ENCODE measurements at regions not wholly inside any gene's neighbourhood (a gene's known extent, or its start where the extent isn't known, plus 50 kb on each side); places are given as distances from the start of the nearest gene placed in this dataset.

DNA sequence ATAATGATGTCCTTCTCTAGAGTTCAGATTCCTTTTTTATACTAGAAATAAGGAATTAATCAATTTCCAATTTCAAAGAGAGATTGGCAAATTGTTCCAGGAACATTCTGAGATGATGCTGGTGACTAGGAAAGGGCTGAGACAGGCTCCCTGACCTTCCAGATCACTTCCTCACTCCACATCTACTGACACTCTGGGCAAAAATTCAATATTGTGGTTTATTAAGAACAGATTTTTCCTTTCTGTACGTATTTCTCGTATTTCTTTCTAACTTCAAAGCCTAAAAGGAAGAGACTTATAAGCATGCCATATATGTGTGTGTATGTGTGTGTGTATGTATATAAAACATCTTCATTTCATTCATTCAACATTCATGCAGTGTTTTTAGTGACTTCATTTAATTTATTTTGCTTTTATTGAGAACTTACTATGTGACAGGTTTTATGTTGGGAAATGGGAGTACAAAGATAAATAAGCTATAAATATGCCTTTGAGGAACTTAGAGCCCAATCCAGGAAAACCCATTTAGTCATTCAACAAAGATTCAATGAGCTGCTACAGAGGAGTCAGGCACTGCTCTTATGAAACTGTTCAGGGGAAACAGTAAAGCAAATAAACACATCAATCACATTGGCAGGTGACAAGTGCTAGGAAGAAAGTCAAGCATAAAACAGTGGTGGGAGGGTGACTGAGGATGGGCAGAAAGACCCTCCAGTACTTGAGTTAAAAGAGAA lies 137.9 kb downstream of the RDH14 start:
- no peak for DNase-seq (ENCODE audit: low spot score)
- Mint-ChIP-seq H3K4me1 (ENCODE audit: low read depth) (peaks cover 11% of the 10 kb centered on the region), H3K27me3 (ENCODE audit: low read depth) (no peaks in the 10 kb centered on the region), H3K4me3 (ENCODE audit: unreplicated experiment) (no peak overlapping the region), H3K9me3 (ENCODE audit: low read depth) (no peaks in the 10 kb centered on the region), H3K27ac (ENCODE audit: unreplicated experiment) (no peak overlapping the region), H3K36me3 (ENCODE audit: low read depth) (no peaks in the 10 kb centered on the region)
- TF ChIP-seq, protein P1, sequence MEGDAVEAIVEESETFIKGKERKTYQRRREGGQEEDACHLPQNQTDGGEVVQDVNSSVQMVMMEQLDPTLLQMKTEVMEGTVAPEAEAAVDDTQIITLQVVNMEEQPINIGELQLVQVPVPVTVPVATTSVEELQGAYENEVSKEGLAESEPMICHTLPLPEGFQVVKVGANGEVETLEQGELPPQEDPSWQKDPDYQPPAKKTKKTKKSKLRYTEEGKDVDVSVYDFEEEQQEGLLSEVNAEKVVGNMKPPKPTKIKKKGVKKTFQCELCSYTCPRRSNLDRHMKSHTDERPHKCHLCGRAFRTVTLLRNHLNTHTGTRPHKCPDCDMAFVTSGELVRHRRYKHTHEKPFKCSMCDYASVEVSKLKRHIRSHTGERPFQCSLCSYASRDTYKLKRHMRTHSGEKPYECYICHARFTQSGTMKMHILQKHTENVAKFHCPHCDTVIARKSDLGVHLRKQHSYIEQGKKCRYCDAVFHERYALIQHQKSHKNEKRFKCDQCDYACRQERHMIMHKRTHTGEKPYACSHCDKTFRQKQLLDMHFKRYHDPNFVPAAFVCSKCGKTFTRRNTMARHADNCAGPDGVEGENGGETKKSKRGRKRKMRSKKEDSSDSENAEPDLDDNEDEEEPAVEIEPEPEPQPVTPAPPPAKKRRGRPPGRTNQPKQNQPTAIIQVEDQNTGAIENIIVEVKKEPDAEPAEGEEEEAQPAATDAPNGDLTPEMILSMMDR (IDR thresholded peaks at IDR 0.05) = no peak

DNA sequence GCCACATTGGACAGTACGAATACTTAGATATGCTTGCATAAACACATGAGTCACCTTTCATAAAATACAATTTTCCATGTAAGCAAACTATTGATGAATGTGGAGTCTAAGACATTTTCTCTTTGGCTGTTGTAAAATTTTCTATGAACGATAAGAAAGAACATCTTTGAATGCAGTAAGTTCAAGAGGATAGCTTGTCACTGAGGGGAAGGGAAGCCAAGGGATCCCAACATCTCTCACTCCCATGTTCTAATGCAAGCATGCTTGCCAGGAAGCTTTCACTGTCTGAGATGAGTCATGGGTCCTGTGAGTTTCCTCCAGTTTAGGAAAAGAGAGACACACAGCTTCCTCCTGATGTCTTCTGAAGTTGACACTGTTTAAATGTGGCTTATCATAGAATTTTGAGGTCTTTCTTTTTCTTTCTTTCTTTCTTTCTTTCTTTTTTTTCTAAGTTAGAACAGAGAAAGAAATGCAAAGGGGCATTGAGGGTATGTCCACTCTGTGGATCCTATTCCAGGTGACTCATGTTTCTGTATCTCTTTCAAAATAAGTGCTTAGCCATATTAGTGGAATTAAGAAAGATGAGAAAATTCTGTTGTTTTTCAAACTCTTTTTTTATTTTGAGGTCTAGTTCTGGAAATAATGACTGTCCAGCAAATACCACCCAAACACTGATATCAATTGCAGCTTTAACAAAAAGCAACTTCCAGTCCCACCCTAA lies 146.6 kb downstream of the RDH14 start:
- no peak for DNase-seq (ENCODE audit: low spot score)
- H3K27ac Mint-ChIP-seq (ENCODE audit: unreplicated experiment) = peak overlapping the region; percentile 79

DNA sequence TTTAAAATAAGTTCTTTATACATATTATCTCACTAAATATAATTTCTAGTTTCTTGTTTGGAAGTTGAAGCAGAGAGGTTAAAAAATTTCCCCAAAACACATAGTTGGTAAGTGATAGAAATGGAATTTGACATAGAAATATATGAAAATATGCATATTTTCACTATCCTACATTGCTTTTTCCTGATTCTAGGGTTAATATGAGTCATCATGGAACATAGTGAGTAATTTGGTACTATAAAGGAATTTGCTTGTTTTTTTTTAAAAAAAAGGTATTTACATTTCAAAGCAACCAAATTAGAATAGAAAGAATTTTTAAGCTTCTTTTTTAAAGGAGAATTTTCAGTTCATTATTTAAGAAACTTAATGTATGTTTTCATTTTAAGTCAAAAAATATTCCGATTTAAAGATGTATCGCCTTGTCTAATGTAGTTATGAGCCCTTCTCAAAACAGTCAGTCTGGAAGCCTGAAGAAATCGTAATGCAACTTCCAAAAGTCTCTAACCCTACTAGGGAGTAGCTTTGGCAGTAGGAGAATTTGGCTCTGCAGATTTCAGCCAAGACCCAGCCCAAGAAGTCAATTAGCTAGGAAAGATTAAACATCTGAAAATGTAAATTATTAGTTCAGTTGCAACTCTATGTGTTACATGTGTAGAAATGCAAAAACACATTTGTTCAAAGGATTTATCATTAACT lies 147.3 kb downstream of the RDH14 start:
- Mint-ChIP-seq H3K4me3 (ENCODE audit: unreplicated experiment) (no peak overlapping the region), H3K9me3 (ENCODE audit: low read depth) (no peaks in the 10 kb centered on the region), H3K4me1 (ENCODE audit: low read depth) (peaks cover 17% of the 10 kb centered on the region), H3K36me3 (ENCODE audit: low read depth) (no peaks in the 10 kb centered on the region), H3K27me3 (ENCODE audit: low read depth) (no peaks in the 10 kb centered on the region), H3K27ac (ENCODE audit: unreplicated experiment) (peak overlapping the region; percentile 79)
- TF ChIP-seq, protein P1 (IDR thresholded peaks at IDR 0.05) = no peak
- DNase-seq (ENCODE audit: low spot score) = no peak

More for the DNA sequence above, 146.6 kb downstream of the RDH14 start:
- peaks cover 17% of the 10 kb centered on the region for H3K4me1 Mint-ChIP-seq (ENCODE audit: low read depth)
- no peaks in the 10 kb centered on the region for H3K27me3 Mint-ChIP-seq (ENCODE audit: low read depth)
- TF ChIP-seq, protein P1 (IDR thresholded peaks at IDR 0.05) = no peak
- no peaks in the 10 kb centered on the region for H3K9me3 Mint-ChIP-seq (ENCODE audit: low read depth)
- no peak overlapping the region for H3K4me3 Mint-ChIP-seq (ENCODE audit: unreplicated experiment)
- H3K36me3 Mint-ChIP-seq (ENCODE audit: low read depth) = no peaks in the 10 kb centered on the region

DNA sequence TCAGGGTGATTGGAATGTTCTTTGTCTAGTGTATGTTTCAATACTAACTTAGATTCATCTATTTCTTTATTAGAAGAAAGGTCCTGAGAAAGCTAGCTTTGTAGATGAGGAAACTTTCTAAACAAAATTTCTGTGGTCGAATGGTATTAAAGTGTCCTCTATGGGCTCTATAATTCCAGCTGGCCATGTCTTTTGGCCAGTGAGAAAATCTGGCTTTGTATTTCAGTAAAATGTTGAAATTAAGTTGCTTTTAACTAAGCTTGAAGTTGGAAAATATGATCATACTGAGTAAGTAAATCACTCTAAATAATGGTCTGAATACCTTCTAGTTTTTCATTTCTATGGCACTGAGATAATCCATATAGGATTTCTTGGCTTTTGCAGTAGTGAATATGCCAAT lies 148.8 kb downstream of the RDH14 start:
- TF ChIP-seq, protein P1 (IDR thresholded peaks at IDR 0.05) = no peak
- Mint-ChIP-seq H3K27me3 (ENCODE audit: low read depth) (no peaks in the 10 kb centered on the region), H3K9me3 (ENCODE audit: low read depth) (no peaks in the 10 kb centered on the region)

DNA sequence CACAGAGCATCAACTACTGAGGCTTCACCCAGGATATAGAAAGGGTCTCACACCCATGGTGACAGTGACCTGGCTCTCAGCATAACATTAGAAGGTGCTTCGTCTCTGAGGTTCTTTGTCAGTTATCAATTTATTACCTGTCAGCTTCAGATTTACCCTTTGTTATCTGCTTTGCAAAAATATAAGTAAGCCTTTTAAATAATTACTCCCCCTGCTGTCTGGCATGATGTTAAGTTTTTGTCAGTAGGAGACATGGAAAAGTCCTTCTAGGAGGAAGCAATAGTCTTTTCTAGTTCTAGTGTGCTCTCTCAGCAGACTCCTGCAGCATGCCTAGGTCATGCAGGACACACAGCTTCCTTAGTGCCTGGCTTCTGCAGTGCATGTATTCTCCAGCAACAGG lies 149.9 kb downstream of the RDH14 start:
- no peak overlapping the region for H3K4me3 Mint-ChIP-seq (ENCODE audit: unreplicated experiment)
- DNase-seq (ENCODE audit: low spot score) = no peak
- no peaks in the 10 kb centered on the region for H3K9me3 Mint-ChIP-seq (ENCODE audit: low read depth)

More for the DNA sequence above, 148.8 kb downstream of the RDH14 start:
- H3K4me1 Mint-ChIP-seq (ENCODE audit: low read depth) = peaks cover 17% of the 10 kb centered on the region
- no peak overlapping the region for H3K4me3 Mint-ChIP-seq (ENCODE audit: unreplicated experiment)
- H3K27ac Mint-ChIP-seq (ENCODE audit: unreplicated experiment) = no peak overlapping the region
- H3K36me3 Mint-ChIP-seq (ENCODE audit: low read depth) = no peaks in the 10 kb centered on the region
- no peak for DNase-seq (ENCODE audit: low spot score)

More for the DNA sequence above, 149.9 kb downstream of the RDH14 start:
- Mint-ChIP-seq H3K4me1 (ENCODE audit: low read depth) (peaks cover 17% of the 10 kb centered on the region), H3K36me3 (ENCODE audit: low read depth) (no peaks in the 10 kb centered on the region), H3K27ac (ENCODE audit: unreplicated experiment) (no peak overlapping the region), H3K27me3 (ENCODE audit: low read depth) (no peaks in the 10 kb centered on the region)
- TF ChIP-seq, protein P1 (IDR thresholded peaks at IDR 0.05) = peak; percentile 58

Data from chondrocyte (in vitro differentiated cells).